Thymus (tissue), 11 donors: ENCODE measurements at regions not wholly inside any gene's neighbourhood (a gene's known extent, or its start where the extent isn't known, plus 50 kb on each side); places are given as distances from the start of the nearest gene placed in this dataset.

Experiments used
- DNase-seq, 9 donors: peaks; one replicate each; pipeline ENCODE4 v3.0.0-alpha.2; 2013; ENCODE audit warnings: low spot score in 9 of 9, low read depth in 6 of 9, missing footprints in 1 of 9
- H3K27ac ChIP-seq, 2 donors: one replicate each; pipeline ENCODE4 v1.5.1; 2013; ENCODE audit warnings: control low read depth in 1 of 2, low read depth in 1 of 2, low read length in 1 of 2, mild to moderate bottlenecking in 1 of 2, moderate library complexity in 1 of 2
- H3K27me3 ChIP-seq, 2 donors: one replicate each; pipeline ENCODE4 v1.5.1; 2013; ENCODE audit warnings: low read length in 1 of 2; ENCODE audit not compliant: control insufficient read depth in 2 of 2, insufficient read depth in 1 of 2
- H3K36me3 ChIP-seq, 2 donors: one replicate each; pipeline ENCODE4 v1.5.1; 2013; ENCODE audit warnings: low read length in 1 of 2, mild to moderate bottlenecking in 1 of 2, moderate library complexity in 1 of 2; ENCODE audit not compliant: control insufficient read depth in 2 of 2, insufficient read depth in 2 of 2
- H3K4me1 ChIP-seq, 2 donors: one replicate each; pipeline ENCODE4 v1.5.1; 2013; ENCODE audit warnings: low read length in 2 of 2; ENCODE audit not compliant: control insufficient read depth in 2 of 2, insufficient read depth in 2 of 2
- H3K4me3 ChIP-seq, 2 donors: one replicate each; pipeline ENCODE4 v1.5.1; 2013; ENCODE audit warnings: low read length in 2 of 2, control low read depth in 1 of 2, mild to moderate bottlenecking in 1 of 2
- H3K9me3 ChIP-seq, 2 donors: one replicate each; pipeline ENCODE4 v1.5.1; 2013; ENCODE audit warnings: low read length in 1 of 2, mild to moderate bottlenecking in 1 of 2; ENCODE audit not compliant: control insufficient read depth in 2 of 2, insufficient read depth in 1 of 2
- WGBS: extraction: QIAGEN DNeasy Blood & Tissue Kit; methylation state at CpG from one replicate; pipeline ENCODE4 v1.1.7; 2013; 5-methylcytosine and 5-hydroxymethylcytosine counted together
- donor health status: healthy.

DNA sequence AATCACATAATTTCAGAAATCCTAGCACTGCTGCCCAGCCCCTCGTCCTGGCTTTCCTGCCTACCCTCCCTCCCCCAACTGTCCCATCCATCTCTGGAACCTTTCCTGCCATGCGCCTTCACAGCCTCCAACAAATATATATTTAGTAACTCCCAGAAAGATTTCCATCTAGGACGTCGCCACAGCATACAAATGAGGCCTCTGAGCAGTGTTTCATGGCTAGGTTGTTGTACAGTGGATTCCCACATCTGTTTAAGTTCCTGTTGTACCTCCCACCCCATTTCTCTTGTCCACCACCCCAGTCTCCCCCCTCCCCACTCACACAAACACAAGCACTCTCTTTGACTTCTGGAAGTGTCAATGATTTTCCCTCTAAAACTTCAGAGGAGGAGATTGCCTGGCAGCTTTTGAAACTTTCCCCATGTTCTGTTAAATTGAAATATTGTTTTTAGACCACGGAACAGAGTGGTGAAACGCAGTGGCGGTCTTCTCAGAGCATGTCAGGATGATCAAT, 280.3 kb upstream of the RORA start:
- H3K36me3 ChIP-seq = no peaks in the 10 kb centered on the region
- H3K27me3 ChIP-seq = no peaks in the 10 kb centered on the region
- H3K4me3 ChIP-seq = no peak overlapping the region
- H3K4me1 ChIP-seq = no peaks in the 10 kb centered on the region
- DNase-seq = no peak
- no peak overlapping the region for H3K27ac ChIP-seq
- 76% methylated on average over 7 of the region's 7 CpGs for WGBS
- H3K9me3 ChIP-seq = no peaks in the 10 kb centered on the region

DNA sequence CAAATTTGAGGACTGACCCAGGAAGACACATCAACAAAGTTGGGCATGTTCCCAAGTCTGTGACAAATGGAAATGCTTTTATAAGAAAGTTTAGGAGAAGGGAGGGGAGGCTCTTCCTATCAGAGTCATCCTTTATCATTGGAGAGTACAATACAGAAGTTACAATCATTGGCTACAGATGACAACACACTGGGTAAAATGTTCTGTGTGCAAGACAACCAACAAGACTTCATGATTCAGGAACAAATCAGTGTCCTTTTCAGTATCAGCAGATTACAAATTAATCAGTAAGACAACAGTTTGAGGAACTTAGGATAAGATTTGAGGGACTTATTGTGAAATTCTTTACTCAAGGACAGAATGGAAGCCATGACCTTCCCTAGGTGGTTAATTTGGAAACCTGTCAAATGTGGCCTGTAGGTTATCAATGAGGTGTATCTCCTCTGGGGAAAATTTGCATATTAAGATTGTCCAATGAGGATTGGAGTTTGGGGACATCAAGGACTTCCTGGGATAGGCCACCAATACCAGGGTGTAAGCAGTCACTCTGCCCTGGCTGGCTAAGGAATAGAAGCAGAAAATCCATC, 274.4 kb upstream of the RORA start:
- no peak for DNase-seq
- no peaks in the 10 kb centered on the region for H3K27me3 ChIP-seq
- H3K4me3 ChIP-seq = no peak overlapping the region
- H3K4me1 ChIP-seq = no peaks in the 10 kb centered on the region
- no peaks in the 10 kb centered on the region for H3K9me3 ChIP-seq
- no peak overlapping the region for H3K27ac ChIP-seq
- H3K36me3 ChIP-seq = no peaks in the 10 kb centered on the region

DNA sequence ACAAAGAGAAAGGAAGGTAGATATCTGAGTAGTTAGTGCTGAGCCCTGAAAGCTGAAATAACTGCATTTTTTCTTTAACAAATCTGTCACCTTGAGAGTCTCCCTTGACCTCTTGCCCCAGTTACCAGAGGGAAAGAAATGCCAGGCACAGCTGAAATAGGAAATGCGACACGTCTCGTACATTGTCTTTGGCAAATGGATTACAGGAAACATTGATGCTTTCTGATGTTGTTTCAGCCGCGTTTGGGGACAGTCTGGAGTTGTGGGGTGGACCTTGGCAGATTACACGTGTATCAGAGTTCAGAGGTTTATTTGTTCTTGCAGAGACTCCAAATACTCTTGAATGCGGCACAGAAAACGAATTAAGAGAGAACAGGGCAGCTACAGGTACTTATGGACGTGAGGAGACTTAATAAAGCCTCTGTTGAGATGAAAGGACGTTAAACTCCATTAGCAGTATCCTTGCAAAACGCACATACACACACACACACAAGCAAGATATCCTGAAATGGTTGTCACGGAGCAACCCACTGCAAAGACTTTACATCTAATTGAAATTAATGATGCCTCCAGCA, 272.8 kb upstream of the RORA start:
- Histone ChIP-seq H3K4me3 (no peak overlapping the region), H3K27ac (no peak overlapping the region), H3K9me3 (no peaks in the 10 kb centered on the region), H3K4me1 (no peaks in the 10 kb centered on the region), H3K36me3 (no peaks in the 10 kb centered on the region), H3K27me3 (no peaks in the 10 kb centered on the region)
- no peak for DNase-seq
- WGBS = 73% methylated on average over 12 of the region's 12 CpGs

DNA sequence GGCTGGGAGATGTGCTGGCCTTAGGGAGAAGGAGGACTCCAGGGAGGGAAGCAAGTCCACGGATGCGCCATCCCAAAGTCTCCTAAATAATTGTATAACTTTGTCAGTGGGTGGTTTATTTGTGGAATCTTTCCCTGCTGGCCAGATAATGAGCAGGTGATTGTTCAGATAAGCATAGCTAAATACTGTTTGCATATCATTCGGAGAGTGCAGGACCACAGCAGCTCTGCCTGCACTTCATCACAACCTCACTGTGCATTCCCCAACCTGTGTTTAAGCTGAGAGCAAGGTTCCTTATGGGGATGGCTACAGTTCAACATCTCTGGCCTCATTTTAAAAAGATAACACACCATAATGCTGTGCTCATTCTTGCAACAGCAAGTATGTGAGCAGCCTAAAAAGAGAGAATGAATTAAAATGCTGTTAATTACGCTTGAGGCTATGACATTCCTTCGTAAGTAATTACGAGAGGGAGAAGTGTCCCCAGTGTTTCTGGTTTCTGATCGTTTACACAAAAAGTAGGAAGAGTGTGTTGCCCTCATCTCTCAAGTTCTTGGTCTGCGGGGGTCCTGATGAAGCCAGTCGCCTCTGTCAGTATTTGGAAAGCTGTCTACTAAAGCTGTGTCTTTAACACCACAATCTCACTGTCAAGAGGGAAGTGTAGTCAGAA, 272.0 kb upstream of the RORA start:
- no peak for DNase-seq
- Histone ChIP-seq H3K9me3 (no peaks in the 10 kb centered on the region), H3K4me1 (no peaks in the 10 kb centered on the region), H3K4me3 (no peak overlapping the region), H3K27me3 (no peaks in the 10 kb centered on the region), H3K27ac (no peak overlapping the region), H3K36me3 (no peaks in the 10 kb centered on the region)
- WGBS = 94% methylated on average over 9 of the region's 9 CpGs

DNA sequence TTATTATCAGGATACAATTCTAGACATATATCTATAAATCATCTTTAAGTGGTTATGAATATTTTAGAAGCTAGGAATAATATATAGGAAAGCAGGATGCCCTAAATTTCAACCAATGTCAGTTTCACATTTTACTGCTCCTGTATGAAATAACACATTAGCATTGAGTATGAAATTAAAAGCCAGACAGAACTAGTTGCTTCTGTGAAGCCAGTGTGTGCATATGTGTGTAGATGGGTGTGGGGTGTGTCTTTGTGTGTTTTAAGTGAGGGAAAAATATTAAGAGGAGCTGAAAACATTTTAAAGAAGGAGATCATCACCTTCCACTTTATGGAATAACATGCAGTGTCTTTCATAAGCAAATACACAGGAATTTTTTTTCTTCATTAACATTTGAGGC, 271.4 kb upstream of the RORA start:
- no peaks in the 10 kb centered on the region for H3K4me1 ChIP-seq
- H3K27ac ChIP-seq = no peak overlapping the region
- no peak overlapping the region for H3K4me3 ChIP-seq
- H3K9me3 ChIP-seq = no peaks in the 10 kb centered on the region
- DNase-seq = no peak
- no peaks in the 10 kb centered on the region for H3K36me3 ChIP-seq
- H3K27me3 ChIP-seq = no peaks in the 10 kb centered on the region

DNA sequence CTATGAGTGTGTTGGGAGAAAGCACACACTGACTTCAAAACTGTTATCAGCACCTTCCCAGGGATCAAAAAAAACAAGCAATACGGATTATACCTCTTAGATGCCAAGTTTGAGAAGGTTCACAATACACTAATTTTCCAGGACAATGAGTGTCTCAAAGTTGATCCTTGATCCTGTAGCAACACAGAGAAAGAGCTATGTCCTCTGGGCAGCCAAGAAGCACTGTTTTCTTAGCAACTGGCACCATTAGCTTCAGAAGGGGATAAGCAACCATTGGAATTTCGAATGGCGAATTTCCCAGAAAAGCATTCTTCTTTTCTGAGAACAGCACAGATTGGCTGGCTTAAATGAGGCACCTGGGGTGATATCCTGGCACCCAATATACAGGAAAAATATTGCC, 270.3 kb upstream of the RORA start:
- Histone ChIP-seq H3K36me3 (no peaks in the 10 kb centered on the region), H3K4me3 (no peak overlapping the region), H3K27me3 (no peaks in the 10 kb centered on the region), H3K4me1 (no peaks in the 10 kb centered on the region), H3K27ac (no peak overlapping the region), H3K9me3 (no peaks in the 10 kb centered on the region)
- no peak for DNase-seq
- WGBS = 97% methylated on average over 3 of the region's 3 CpGs

DNA sequence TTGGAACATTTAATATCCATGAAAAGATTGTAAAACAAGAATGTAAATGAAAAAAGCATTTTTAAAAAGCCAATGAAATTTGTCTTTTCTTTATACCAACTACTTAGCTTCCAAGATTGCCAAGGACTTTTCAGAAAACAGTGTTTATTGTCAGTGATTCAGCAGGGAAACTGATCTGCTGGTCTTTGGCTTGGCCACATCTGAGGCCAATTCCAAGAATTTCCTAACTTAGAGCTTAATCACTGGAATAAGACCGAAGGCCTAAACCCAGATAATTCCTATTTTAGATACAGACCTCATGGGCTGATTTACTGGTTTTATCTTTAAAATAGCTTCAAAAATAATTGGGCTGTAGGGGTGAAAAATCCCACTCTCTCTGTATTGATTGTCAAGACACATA, 260.5 kb upstream of the RORA start:
- WGBS = 94% methylated on average over 1 of the region's 1 CpG
- H3K4me1 ChIP-seq = no peaks in the 10 kb centered on the region
- no peaks in the 10 kb centered on the region for H3K27me3 ChIP-seq
- DNase-seq = no peak
- no peak overlapping the region for H3K4me3 ChIP-seq
- no peaks in the 10 kb centered on the region for H3K9me3 ChIP-seq
- H3K27ac ChIP-seq = no peak overlapping the region
- no peaks in the 10 kb centered on the region for H3K36me3 ChIP-seq

DNA sequence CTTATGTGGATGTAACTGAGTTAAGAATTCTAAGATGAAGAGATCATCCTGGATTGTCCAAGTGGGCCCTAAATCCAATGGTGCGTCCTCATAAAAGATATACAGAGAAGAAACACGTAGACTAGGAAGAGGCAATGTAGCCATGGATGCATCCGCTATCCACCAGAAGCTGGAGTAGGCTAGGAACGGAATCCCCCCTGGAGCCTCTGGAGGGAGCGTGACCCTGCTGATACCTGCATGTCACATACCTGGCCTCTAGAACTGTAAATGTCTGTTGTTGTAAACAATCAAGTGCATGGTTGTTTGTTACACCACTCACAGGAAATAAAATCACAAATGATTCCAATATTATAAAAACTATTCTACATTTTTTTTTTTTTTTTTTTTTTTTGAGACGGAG, 254.5 kb upstream of the RORA start:
- DNase-seq = no peak
- 98% methylated on average over 5 of the region's 6 CpGs for WGBS
- Histone ChIP-seq H3K4me1 (no peaks in the 10 kb centered on the region), H3K36me3 (no peaks in the 10 kb centered on the region), H3K9me3 (no peaks in the 10 kb centered on the region), H3K27me3 (no peaks in the 10 kb centered on the region), H3K27ac (no peak overlapping the region), H3K4me3 (no peak overlapping the region)

DNA sequence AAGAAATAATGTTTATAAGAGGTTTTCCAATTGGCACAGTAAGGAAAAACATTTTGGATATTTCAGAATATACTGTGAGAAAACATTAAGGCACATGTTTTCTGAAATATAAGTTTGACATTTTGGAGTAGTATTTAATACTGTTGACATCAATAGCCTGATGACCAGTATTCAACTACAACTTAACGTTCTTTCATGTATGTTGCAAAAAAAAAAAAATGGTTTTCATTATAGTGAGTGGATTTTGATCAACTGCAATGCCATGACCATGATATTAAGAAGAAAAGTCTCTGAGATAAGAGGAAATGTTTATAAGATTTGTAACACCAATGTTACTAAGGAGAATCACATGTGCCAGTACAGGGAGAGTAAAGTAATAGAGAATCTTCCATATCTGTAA, 252.8 kb upstream of the RORA start:
- H3K4me1 ChIP-seq = no peaks in the 10 kb centered on the region
- no peaks in the 10 kb centered on the region for H3K36me3 ChIP-seq
- no peak overlapping the region for H3K27ac ChIP-seq
- WGBS = 90% methylated on average over 1 of the region's 1 CpG
- H3K9me3 ChIP-seq = no peaks in the 10 kb centered on the region
- no peaks in the 10 kb centered on the region for H3K27me3 ChIP-seq
- DNase-seq = no peak
- no peak overlapping the region for H3K4me3 ChIP-seq
